K562 (cell line): ENCODE measurements at regions not wholly inside any gene's neighbourhood (a gene's known extent, or its start where the extent isn't known, plus 50 kb on each side); places are given as distances from the start of the nearest gene placed in this dataset.

Experiments
- ATAC-seq: fragments of 200-7000 bp; cut with Tn5 transposase; 3 replicates; pipeline ENCODE4 v1.9.1; 2020; ENCODE audit warnings: moderate library complexity
- BruUV-seq: library from RNA; stranded (reverse); fragments of 400-500 nt; replicated peaks from 2 replicates; lab custom pipeline; 2021; lab: Mats Ljungman, UMichigan
- CTCF ChIA-PET: fragments of 300-600 bp; formaldehyde crosslinking; extraction: SDS; loops from one replicate; lab custom pipeline; 2021; ENCODE audit warnings: low intra/inter-chr PET ratio; lab: Yijun Ruan, JAX
- POLR2A ChIA-PET: fragments of 300-600, 350-650 bp; sonication (Branson Sonifier 250); formaldehyde crosslinking; extraction: SDS; loops from one replicate; lab custom pipeline; 2021; ENCODE audit warnings: antibody characterized with exemption, inconsistent platforms; lab: Yijun Ruan, JAX
- DNase-seq, 4 experiments: peaks; one replicate each; pipeline versions ENCODE4 v3.0.0 to v3.0.0-alpha.2; 2011 to 2018; ENCODE audit warnings: low spot score in 3 of 4, mixed read lengths in 3 of 4; ENCODE audit errors: extremely low read depth in 1 of 4
- FAIRE-seq: peaks from 2 replicates; lab custom pipeline; 2011; peaks lifted over from hg19 to GRCh38; lab: Jason Lieb, UNC
- H2AFZ ChIP-seq: 2 replicates; pipeline ENCODE4 v1.6.0; 2011; ENCODE audit warnings: low read depth, low read length, control low read depth, inconsistent platforms
- H3K27ac ChIP-seq: fragments of 200-600 bp; 3 replicates; pipeline ENCODE4 v1.8.0; 2011; ENCODE audit warnings: low read depth, mild to moderate bottlenecking, control low read depth, inconsistent platforms, low read length, moderate library complexity, mixed read lengths; ENCODE audit errors: extremely low read depth
- H3K27me3 ChIP-seq, 2 experiments: fragments of 300-600 bp in 1 of 2; 2 replicates in 1 of 2; 3 replicates in 1 of 2; pipeline versions ENCODE4 v1.6.0 to v1.8.0; 2011; ENCODE audit warnings: inconsistent platforms in 2 of 2, low read length in 2 of 2, mild to moderate bottlenecking in 1 of 2, mixed read lengths in 1 of 2, moderate library complexity in 1 of 2; ENCODE audit not compliant: control insufficient read depth in 2 of 2, insufficient read depth in 2 of 2
- H3K36me3 ChIP-seq: fragments of 300-600 bp; 3 replicates; pipeline ENCODE4 v1.8.0; 2011; ENCODE audit warnings: mild to moderate bottlenecking, low read length, inconsistent platforms; ENCODE audit not compliant: control insufficient read depth, insufficient read depth
- H3K4me1 ChIP-seq, 2 experiments: fragments of 200-600 bp in 1 of 2; replicated peaks in 1 of 2; 2 replicates in 1 of 2; 3 replicates in 1 of 2; pipeline versions ENCODE4 v1.5.1 to v1.8.0; 2011; ENCODE audit warnings: inconsistent platforms in 2 of 2, low read length in 2 of 2, mild to moderate bottlenecking in 1 of 2, mixed read lengths in 1 of 2, moderate library complexity in 1 of 2; ENCODE audit not compliant: control insufficient read depth in 2 of 2, insufficient read depth in 2 of 2
- H3K4me2 ChIP-seq: 2 replicates; pipeline ENCODE4 v1.6.1; 2011; ENCODE audit warnings: low read length, control low read depth, inconsistent platforms, mixed read lengths; ENCODE audit not compliant: insufficient read depth
- H3K4me3 ChIP-seq: fragments of 200-600 bp; sonication (generic), shearing (Covaris generic); 2 replicates; pipeline ENCODE4 v1.5.1; 2016; ENCODE audit warnings: control low read depth, inconsistent platforms
- H3K79me2 ChIP-seq: fragments of 200-600 bp; 3 replicates; pipeline ENCODE4 v1.8.0; 2011; ENCODE audit warnings: low read length, inconsistent platforms; ENCODE audit not compliant: control insufficient read depth, insufficient read depth
- H3K9ac ChIP-seq, 2 experiments: 2 replicates each; pipeline versions ENCODE4 v1.6.0 to v1.6.1; 2011; ENCODE audit warnings: low read depth in 2 of 2, low read length in 2 of 2, control low read depth in 1 of 2, inconsistent platforms in 1 of 2, mild to moderate bottlenecking in 1 of 2, mixed read lengths in 1 of 2; ENCODE audit not compliant: insufficient read depth in 1 of 2
- H3K9me1 ChIP-seq: one replicate; pipeline ENCODE4 v1.6.0; 2011; ENCODE audit warnings: inconsistent platforms, mild to moderate bottlenecking, low read length, moderate library complexity; ENCODE audit not compliant: control insufficient read depth, insufficient read depth
- H3K9me3 ChIP-seq: replicated peaks from 2 replicates; pipeline ENCODE4 v1.5.1; 2011; ENCODE audit warnings: low read depth, low read length, inconsistent platforms; ENCODE audit not compliant: control insufficient read depth, insufficient read depth
- H4K20me1 ChIP-seq: replicated peaks from 2 replicates; pipeline ENCODE4 v1.6.1; 2011; ENCODE audit warnings: low read length, inconsistent platforms, mixed read lengths; ENCODE audit not compliant: control insufficient read depth, insufficient read depth
- ARID2 ChIP-seq: fragments of 450-650 bp; IDR thresholded peaks from 2 replicates; pipeline ENCODE4 v1.6.1; 2017; ENCODE audit warnings: antibody characterized with exemption, mild to moderate bottlenecking
- CCAR2 ChIP-seq: fragments of 200-400 bp; formaldehyde crosslinking; IDR thresholded peaks from 2 replicates; pipeline ENCODE4 v1.6.1; 2017; ENCODE audit warnings: mild to moderate bottlenecking, low read depth, low read length
- CHD4 ChIP-seq: fragments of 200-600 bp; sonication (generic); IDR thresholded peaks from 3 replicates; pipeline ENCODE4 v1.6.1; 2012; ENCODE audit warnings: low read depth, mild to moderate bottlenecking, mixed read lengths, low read length, inconsistent platforms; ENCODE audit not compliant: insufficient read depth, insufficient replicate concordance, poor library complexity, severe bottlenecking
- FIP1L1 ChIP-seq: fragments of 200-400 bp; formaldehyde crosslinking; IDR thresholded peaks from 2 replicates; pipeline ENCODE4 v1.6.1; 2018; ENCODE audit warnings: mild to moderate bottlenecking, low read depth, low read length; ENCODE audit not compliant: poor library complexity, severe bottlenecking
- POU5F1 ChIP-seq: fragments of 150-350 bp; IDR thresholded peaks from 2 replicates; pipeline ENCODE4 v1.6.1; 2014; ENCODE audit warnings: borderline replicate concordance, low read length, low read depth, mild to moderate bottlenecking; ENCODE audit not compliant: partially characterized antibody
- RBM39 ChIP-seq: fragments of 200-400 bp; formaldehyde crosslinking; optimal IDR thresholded peaks from 2 replicates; pipeline ENCODE3; 2018; ENCODE audit warnings: low read depth, low read length
- TRIM24 ChIP-seq, 2 experiments: fragments of 450-650 bp; IDR thresholded peaks; 2 replicates each; pipeline ENCODE4 v1.6.1; 2016
- WGBS: fragments of 100-300 bp; shearing (Covaris generic); methylation state at CpG from one replicate; pipeline ENCODE4 v1.1.6; 2016; ENCODE audit warnings: low coverage, mixed read lengths; ENCODE audit not compliant: insufficient coverage; ENCODE audit errors: missing lambda C conversion rate; 5-methylcytosine and 5-hydroxymethylcytosine counted together
- in situ Hi-C: fragments of 300-500 bp; cut with MboI; formaldehyde crosslinking; loops from 4 replicates; pipeline ENCODE4 v1.15.0; 2018; ENCODE audit warnings: inconsistent platforms, mixed read lengths
- intact Hi-C: fragments of 100-400 bp; cut with micrococcal nuclease; formaldehyde crosslinking; loops from 2 replicates; pipeline ENCODE4 v1.14.2; 2022
- TF ChIP-seq, protein P1 (sequence below): sonication (generic); formaldehyde crosslinking; IDR thresholded peaks from 2 replicates; pipeline ENCODE4 v1.8.0; 2022; ENCODE audit warnings: mild to moderate bottlenecking, missing genetic modification reagents

DNA sequence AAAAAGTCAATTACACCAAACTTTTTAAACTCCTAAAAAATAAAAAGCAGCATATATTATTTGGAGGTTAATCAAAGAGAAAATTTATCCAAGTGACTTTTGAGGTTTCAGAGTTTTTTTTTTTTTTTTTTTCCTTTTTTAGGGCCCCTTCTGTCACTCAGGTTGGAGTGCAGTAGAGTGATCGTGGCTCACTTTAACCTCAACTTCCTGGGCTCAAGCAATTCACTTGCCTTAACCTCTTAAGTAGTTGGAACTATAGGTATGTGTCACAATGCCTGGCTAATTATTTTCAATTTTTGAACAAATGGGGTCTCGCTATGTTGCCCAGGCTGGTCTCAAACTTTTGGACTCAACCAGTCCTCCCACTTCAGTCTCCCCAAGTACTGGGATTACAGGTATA, 241.7 kb upstream of the HSFY2 start:
- Histone ChIP-seq H3K4me1 (no peaks in the 10 kb centered on the region), H2AFZ (no peak overlapping the region), H3K27ac (no peak overlapping the region), H3K9me1 (no peaks in the 10 kb centered on the region), H3K79me2 (no peaks in the 10 kb centered on the region), H3K4me2 (no peak overlapping the region), H3K4me3 (no peak overlapping the region), H3K9me3 (no peaks in the 10 kb centered on the region), H4K20me1 (no peaks in the 10 kb centered on the region), H3K9ac (no peak overlapping the region), H3K27me3 (no peaks in the 10 kb centered on the region), H3K36me3 (no peaks in the 10 kb centered on the region)
- no CpG with 5 or more reads among the region's 2 CpGs for WGBS
- no peak for ATAC-seq
- POLR2A ChIA-PET, result no interaction called here
- intact Hi-C loops (no loop called here), in situ Hi-C loops (no loop called here)
- no peak for TF ChIP-seq RBM39
- TF ChIP-seq CHD4, result no peak
- TF ChIP-seq CCAR2, result no peak
- no peak for TF ChIP-seq TRIM24 (IDR thresholded peaks at IDR 0.05)
- TF ChIP-seq, protein P1, sequence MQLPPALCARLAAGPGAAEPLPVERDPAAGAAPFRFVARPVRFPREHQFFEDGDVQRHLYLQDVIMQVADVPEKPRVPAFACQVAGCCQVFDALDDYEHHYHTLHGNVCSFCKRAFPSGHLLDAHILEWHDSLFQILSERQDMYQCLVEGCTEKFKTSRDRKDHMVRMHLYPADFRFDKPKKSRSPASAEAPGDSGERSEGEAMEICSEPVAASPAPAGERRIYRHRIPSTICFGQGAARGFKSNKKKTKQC (CRISPR knock-in tag), result no peak
- TF ChIP-seq POU5F1, result no peak
- no peak for TF ChIP-seq ARID2
- no peak for TF ChIP-seq FIP1L1
- CTCF ChIA-PET, result no interaction called here
- no peak for FAIRE-seq
- DNase-seq, result no peak
- BruUV-seq, result no TSS peak
